ENCODE measurements at regions not wholly inside any gene's neighbourhood (a gene's known extent, or its start where the extent isn't known, plus 50 kb on each side); places are given as distances from the start of the nearest gene placed in this dataset.

DNA sequence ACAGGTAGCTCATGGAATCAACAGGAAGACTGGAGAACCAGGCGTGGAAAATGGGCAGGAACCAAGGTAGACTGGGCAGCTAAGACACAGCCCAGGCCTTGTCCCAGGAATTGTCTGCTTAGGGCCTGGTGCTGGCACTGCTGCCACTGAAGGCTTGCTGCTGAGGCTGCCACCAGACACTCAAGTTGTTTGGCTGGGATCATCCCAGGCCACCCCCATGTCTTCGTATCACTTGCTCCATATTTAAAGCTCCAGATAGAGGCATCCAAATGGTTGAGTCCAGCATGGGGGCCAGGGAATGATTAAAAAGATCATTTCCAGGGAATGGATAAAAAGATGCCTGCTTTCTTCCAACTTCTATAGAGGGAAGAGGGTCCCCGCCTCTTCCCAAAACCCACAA lies 107.4 kb upstream of the GADD45A start:
- Mint-ChIP-seq H3K27ac (ENCODE audit: unreplicated experiment) (no peak overlapping the region), H3K4me1 (ENCODE audit: low read depth, unreplicated experiment) (peaks cover 23% of the 10 kb centered on the region), H3K36me3 (ENCODE audit: insufficient read depth, unreplicated experiment) (no peaks in the 10 kb centered on the region), H3K9me3 (ENCODE audit: low read depth, unreplicated experiment) (no peaks in the 10 kb centered on the region), H3K27me3 (ENCODE audit: unreplicated experiment) (no peaks in the 10 kb centered on the region), H3K4me3 (ENCODE audit: low read depth, unreplicated experiment) (no peak overlapping the region)
- BruUV-seq (replicated peaks) = no TSS peak
- intact Hi-C loops (cut with micrococcal nuclease; ENCODE audit: unreplicated experiment) = no loop called here
- TF ChIP-seq, protein P1, sequence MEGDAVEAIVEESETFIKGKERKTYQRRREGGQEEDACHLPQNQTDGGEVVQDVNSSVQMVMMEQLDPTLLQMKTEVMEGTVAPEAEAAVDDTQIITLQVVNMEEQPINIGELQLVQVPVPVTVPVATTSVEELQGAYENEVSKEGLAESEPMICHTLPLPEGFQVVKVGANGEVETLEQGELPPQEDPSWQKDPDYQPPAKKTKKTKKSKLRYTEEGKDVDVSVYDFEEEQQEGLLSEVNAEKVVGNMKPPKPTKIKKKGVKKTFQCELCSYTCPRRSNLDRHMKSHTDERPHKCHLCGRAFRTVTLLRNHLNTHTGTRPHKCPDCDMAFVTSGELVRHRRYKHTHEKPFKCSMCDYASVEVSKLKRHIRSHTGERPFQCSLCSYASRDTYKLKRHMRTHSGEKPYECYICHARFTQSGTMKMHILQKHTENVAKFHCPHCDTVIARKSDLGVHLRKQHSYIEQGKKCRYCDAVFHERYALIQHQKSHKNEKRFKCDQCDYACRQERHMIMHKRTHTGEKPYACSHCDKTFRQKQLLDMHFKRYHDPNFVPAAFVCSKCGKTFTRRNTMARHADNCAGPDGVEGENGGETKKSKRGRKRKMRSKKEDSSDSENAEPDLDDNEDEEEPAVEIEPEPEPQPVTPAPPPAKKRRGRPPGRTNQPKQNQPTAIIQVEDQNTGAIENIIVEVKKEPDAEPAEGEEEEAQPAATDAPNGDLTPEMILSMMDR (IDR thresholded peaks at IDR 0.05; ENCODE audit: unreplicated experiment) = no peak
- DNase-seq = no peak
- CTCF ChIA-PET = no interaction called here

DNA sequence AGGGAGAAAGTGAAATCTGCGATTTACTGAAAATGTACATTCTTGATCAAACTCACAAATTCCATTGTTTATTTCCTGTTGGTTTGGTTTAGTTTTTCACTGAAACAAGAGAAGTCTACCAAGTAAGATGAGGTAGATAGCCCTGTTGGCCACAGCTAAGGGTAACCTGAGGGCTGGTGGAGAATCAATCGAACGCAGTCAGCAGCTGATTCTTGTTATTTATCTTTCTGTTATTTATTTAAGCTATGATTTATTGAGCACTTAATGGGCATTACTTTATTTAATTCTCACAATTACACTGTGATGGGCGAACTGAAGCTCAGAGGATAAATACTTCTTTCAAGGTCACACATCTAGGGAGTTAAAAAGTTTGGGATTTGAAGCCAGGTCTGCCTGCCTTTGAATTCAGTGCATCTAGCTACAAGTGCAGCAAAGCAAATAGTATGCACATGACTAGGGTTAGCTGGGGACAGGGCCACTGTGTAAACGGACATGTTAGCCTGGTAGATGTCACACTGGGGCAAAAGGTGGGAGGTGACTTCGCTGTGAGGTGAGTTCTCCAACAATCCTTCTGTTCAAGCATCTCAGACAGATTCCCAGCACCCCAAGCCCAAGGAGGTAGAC lies 106.5 kb upstream of the GADD45A start:
- intact Hi-C loops (cut with micrococcal nuclease; ENCODE audit: unreplicated experiment) = no loop called here
- no peaks in the 10 kb centered on the region for H3K9me3 Mint-ChIP-seq (ENCODE audit: low read depth, unreplicated experiment)
- no peak overlapping the region for H3K27ac Mint-ChIP-seq (ENCODE audit: unreplicated experiment)
- no peak overlapping the region for H3K4me3 Mint-ChIP-seq (ENCODE audit: low read depth, unreplicated experiment)
- CTCF ChIA-PET = no interaction called here
- H3K4me1 Mint-ChIP-seq (ENCODE audit: low read depth, unreplicated experiment) = peaks cover 14% of the 10 kb centered on the region
- TF ChIP-seq, protein P1 (IDR thresholded peaks at IDR 0.05; ENCODE audit: unreplicated experiment) = no peak
- H3K27me3 Mint-ChIP-seq (ENCODE audit: unreplicated experiment) = no peaks in the 10 kb centered on the region
- DNase-seq = no peak
- H3K36me3 Mint-ChIP-seq (ENCODE audit: insufficient read depth, unreplicated experiment) = no peaks in the 10 kb centered on the region
- no TSS peak for BruUV-seq (replicated peaks)

DNA sequence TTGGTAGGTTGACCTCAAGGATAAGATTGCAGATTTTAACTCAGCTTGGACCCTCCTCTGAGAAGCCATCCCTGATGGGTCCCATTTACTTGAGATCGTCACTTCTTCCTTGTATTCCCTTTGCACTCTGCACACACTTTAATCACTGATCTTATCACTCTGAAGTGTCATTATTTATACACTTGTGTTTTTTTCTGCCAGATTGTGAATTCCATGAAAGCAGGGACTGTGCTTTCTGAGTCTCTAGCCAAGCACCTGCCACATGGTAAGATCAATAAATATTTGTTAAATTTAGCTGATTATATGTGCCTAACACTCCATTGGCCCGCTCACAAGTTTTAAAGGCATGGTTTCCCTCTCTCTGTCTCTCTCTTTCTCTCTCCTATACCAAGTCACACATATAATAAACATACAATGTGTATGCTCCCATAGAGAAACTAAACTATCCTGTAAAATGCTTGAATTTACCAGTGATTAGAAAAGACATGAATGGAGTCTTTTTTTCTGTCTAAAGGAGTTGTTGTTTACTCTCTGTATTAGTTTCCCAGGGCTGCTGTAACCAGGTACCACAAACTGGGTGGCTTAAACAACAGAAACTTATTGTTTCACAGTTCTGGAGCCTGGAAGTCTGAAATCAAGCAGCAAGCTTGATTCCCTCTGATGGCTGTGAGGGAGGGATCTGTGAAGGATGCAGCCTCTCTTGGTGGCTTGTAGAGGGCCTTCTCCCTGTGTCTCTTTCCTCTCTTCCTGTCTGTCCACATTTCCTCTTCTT lies 105.2 kb upstream of the GADD45A start:
- H3K9me3 Mint-ChIP-seq (ENCODE audit: low read depth, unreplicated experiment) = no peaks in the 10 kb centered on the region
- H3K4me3 Mint-ChIP-seq (ENCODE audit: low read depth, unreplicated experiment) = no peak overlapping the region
- no peaks in the 10 kb centered on the region for H3K27me3 Mint-ChIP-seq (ENCODE audit: unreplicated experiment)
- BruUV-seq (replicated peaks) = no TSS peak
- TF ChIP-seq, protein P1 (IDR thresholded peaks at IDR 0.05; ENCODE audit: unreplicated experiment) = no peak
- peaks cover 12% of the 10 kb centered on the region for H3K4me1 Mint-ChIP-seq (ENCODE audit: low read depth, unreplicated experiment)
- CTCF ChIA-PET = interaction anchor here (0.5 kb wide), 1 partner anchor 514 kb away, joined by 3 read pairs; no protein-coding TSS in a partner anchor
- no peaks in the 10 kb centered on the region for H3K36me3 Mint-ChIP-seq (ENCODE audit: insufficient read depth, unreplicated experiment)
- no peak for DNase-seq
- H3K27ac Mint-ChIP-seq (ENCODE audit: unreplicated experiment) = no peak overlapping the region
- intact Hi-C loops (cut with micrococcal nuclease; ENCODE audit: unreplicated experiment) = no loop called here

DNA sequence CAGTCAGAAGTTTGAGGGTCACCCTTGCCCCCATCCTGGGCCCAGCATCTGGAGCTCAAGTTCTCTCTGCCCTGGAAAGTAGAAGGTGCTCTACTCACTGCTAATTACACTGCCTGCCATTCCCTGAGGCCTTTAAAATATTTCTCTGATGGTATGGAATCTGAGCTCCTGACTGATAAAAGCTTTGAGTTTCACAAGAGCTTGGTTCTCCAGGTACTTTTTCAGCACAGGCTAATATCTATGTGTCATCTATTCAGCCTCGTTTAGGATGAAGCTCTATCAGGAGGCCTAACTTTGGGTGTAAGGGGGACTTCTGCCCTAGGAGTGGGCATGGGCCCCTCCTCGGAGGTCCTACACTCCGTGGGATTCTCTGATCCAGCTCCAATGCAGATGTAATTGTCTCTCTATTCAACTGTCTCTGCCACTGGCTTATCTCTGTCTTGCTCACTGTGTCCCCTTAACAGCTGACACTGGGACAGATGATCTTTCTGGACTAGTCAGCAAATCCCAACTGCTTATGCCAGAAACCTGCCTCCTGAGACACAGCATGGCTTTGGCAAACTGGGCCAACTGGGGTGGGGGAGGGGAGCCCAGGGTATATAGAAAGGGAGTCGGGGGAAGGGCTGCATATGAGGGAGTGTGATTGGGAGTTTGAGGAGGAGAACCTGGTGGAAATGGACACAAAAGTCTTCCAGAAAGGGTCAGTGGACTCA lies 104.2 kb upstream of the GADD45A start:
- Mint-ChIP-seq H3K9me3 (ENCODE audit: low read depth, unreplicated experiment) (no peaks in the 10 kb centered on the region), H3K4me1 (ENCODE audit: low read depth, unreplicated experiment) (peaks cover 12% of the 10 kb centered on the region), H3K27me3 (ENCODE audit: unreplicated experiment) (no peaks in the 10 kb centered on the region), H3K4me3 (ENCODE audit: low read depth, unreplicated experiment) (no peak overlapping the region), H3K36me3 (ENCODE audit: insufficient read depth, unreplicated experiment) (no peaks in the 10 kb centered on the region), H3K27ac (ENCODE audit: unreplicated experiment) (no peak overlapping the region)
- TF ChIP-seq, protein P1 (IDR thresholded peaks at IDR 0.05; ENCODE audit: unreplicated experiment) = no peak
- CTCF ChIA-PET = interaction anchor here (0.5 to 1.3 kb wide), 4 partner anchors 33 to 513 kb away, joined by 3 to 4 read pairs (median 3); no protein-coding TSS in a partner anchor
- intact Hi-C loops (cut with micrococcal nuclease; ENCODE audit: unreplicated experiment) = no loop called here
- no peak for DNase-seq
- BruUV-seq (replicated peaks) = no TSS peak
